GM12875 (cell line): ENCODE measurements at regions not wholly inside any gene's neighbourhood (a gene's known extent, or its start where the extent isn't known, plus 50 kb on each side); places are given as distances from the start of the nearest gene placed in this dataset.

Source experiments
- H3K4me3 ChIP-seq: one replicate; pipeline ENCODE4 v1.5.1; 2011; ENCODE audit warnings: low read depth, low read length, control low read depth
- CTCF ChIP-seq: IDR thresholded peaks from 2 replicates; pipeline ENCODE4 v1.5.1; 2011; ENCODE audit warnings: low read depth, mild to moderate bottlenecking, control low read depth, inconsistent platforms, low read length, moderate library complexity, borderline replicate concordance; ENCODE audit not compliant: insufficient read depth

- no peak for TF ChIP-seq CTCF
- no peak overlapping the region for H3K4me3 ChIP-seq
Measured at GRCh38 chr22:26746311-26746710, 88.9 kb downstream of the MIAT start.

GRCh38 chr22:26748845-26749244, 91.5 kb downstream of the MIAT start:
- H3K4me3 ChIP-seq, result no peak overlapping the region
- TF ChIP-seq CTCF, result no peak

- no peak for TF ChIP-seq CTCF
Measured at GRCh38 chr22:26751217-26751616, 93.8 kb downstream of the MIAT start.

GRCh38 chr22:26753125-26753862, 95.9 kb downstream of the MIAT start:
- no peak overlapping the region for H3K4me3 ChIP-seq
- 0 out of 2 replicates have a peak, but pooled peaks have one; percentile 2 for TF ChIP-seq CTCF

More at GRCh38 chr22:26751217-26751616, 93.8 kb downstream of the MIAT start:
- H3K4me3 ChIP-seq, result no peak overlapping the region

GRCh38 chr22:26756675-26757293, 99.4 kb downstream of the MIAT start:
- H3K4me3 ChIP-seq, result no peak overlapping the region
- peak; percentile 88 for TF ChIP-seq CTCF

- TF ChIP-seq CTCF, result no peak
- H3K4me3 ChIP-seq, result no peak overlapping the region
Measured at GRCh38 chr22:26757496-26757895, 100.1 kb downstream of the MIAT start.
